ENCODE measurements at regions not wholly inside any gene's neighbourhood (a gene's known extent, or its start where the extent isn't known, plus 50 kb on each side); places are given as distances from the start of the nearest gene placed in this dataset.

DNA sequence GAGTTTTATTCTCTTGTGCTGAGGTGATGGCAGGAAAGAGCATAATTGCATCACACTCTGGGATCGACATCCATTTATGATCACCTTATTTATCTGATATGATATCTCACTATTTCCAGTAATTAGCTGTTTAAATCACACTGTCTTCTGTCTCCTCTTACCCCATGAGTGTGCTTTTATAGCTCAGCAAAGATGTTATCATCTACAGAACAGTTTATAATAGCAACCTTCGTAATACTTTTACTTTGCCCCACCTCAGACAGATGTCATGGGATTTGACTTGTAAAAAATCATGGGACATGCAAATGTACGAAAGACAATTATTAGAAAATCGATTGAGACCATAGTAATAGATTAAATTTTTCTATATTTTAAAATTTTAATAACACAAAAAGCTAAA, 1122.3 kb upstream of the PCDH10 start:
- WGBS (ENCODE audit: extremely low coverage, insufficient read length, low lambda C conversion rate), result no CpG with 5 or more reads among the region's 4 CpGs
- no peaks in the 10 kb centered on the region for H4K20me1 ChIP-seq (ENCODE audit: control insufficient read depth, insufficient read depth, insufficient read length)

More for the DNA sequence above, 1122.3 kb upstream of the PCDH10 start:
- Mint-ChIP-seq H3K27me3 (ENCODE audit: low read depth) (no peaks in the 10 kb centered on the region), H3K9me3 (no peaks in the 10 kb centered on the region; a peak in 1 of 5 replicates), H3K27ac (no peak overlapping the region), H3K36me3 (ENCODE audit: insufficient read depth in 1 of 3, low read depth in 3 of 3) (no peaks in the 10 kb centered on the region), H3K4me1 (no peaks in the 10 kb centered on the region), H3K4me3 (no peak overlapping the region)
- no peak overlapping the region for H3K4ac ChIP-seq (ENCODE audit: low read depth, low read length)
- H2BK120ac ChIP-seq (ENCODE audit: low read depth, low read length, poor library complexity, severe bottlenecking), result no peak overlapping the region
- no peaks in the 10 kb centered on the region for H3K79me2 ChIP-seq (ENCODE audit: insufficient read depth, low read length)
- no peak overlapping the region for H4K91ac ChIP-seq (ENCODE audit: insufficient read length, low read depth, low read length)
- H3K27me3 ChIP-seq (ENCODE audit: insufficient read depth, low read length), result no peaks in the 10 kb centered on the region
- H3K4me2 ChIP-seq (ENCODE audit: insufficient read depth, insufficient read length, low read length), result no peak overlapping the region
- H2BK5ac ChIP-seq (ENCODE audit: insufficient read length, low read length), result no peak overlapping the region
- no peak overlapping the region for H3K14ac ChIP-seq (ENCODE audit: insufficient read depth, low read length)
- no peak overlapping the region for H3T11ph ChIP-seq (ENCODE audit: low read length)
- no peak overlapping the region for H3K9ac ChIP-seq (ENCODE audit: extremely low read depth, insufficient read length, low read length)
- H3K27ac ChIP-seq (ENCODE audit: insufficient read length, low read depth, low read length), result no peak overlapping the region
- TF ChIP-seq, protein P1, sequence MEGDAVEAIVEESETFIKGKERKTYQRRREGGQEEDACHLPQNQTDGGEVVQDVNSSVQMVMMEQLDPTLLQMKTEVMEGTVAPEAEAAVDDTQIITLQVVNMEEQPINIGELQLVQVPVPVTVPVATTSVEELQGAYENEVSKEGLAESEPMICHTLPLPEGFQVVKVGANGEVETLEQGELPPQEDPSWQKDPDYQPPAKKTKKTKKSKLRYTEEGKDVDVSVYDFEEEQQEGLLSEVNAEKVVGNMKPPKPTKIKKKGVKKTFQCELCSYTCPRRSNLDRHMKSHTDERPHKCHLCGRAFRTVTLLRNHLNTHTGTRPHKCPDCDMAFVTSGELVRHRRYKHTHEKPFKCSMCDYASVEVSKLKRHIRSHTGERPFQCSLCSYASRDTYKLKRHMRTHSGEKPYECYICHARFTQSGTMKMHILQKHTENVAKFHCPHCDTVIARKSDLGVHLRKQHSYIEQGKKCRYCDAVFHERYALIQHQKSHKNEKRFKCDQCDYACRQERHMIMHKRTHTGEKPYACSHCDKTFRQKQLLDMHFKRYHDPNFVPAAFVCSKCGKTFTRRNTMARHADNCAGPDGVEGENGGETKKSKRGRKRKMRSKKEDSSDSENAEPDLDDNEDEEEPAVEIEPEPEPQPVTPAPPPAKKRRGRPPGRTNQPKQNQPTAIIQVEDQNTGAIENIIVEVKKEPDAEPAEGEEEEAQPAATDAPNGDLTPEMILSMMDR (conservative IDR thresholded peaks at IDR 0.05), result no peak
- H3K18ac ChIP-seq (ENCODE audit: insufficient read length, low read depth, low read length), result no peak overlapping the region
- no peak overlapping the region for H2BK20ac ChIP-seq (ENCODE audit: low read depth, low read length, poor library complexity, severe bottlenecking)
- H3K23me2 ChIP-seq (ENCODE audit: insufficient read length, low read depth, low read length, poor library complexity, severe bottlenecking), result no peaks in the 10 kb centered on the region
- DNase-seq, result no peak
- H2AFZ ChIP-seq (ENCODE audit: low read length), result no peak overlapping the region
- no peak overlapping the region for H3K56ac ChIP-seq (ENCODE audit: insufficient read length, low read depth, low read length)
- no peaks in the 10 kb centered on the region for H3K9me3 ChIP-seq (ENCODE audit: control insufficient read depth, low read depth, low read length)
- no peaks in the 10 kb centered on the region for H3K79me1 ChIP-seq (ENCODE audit: insufficient read depth, low read depth, low read length, poor library complexity, severe bottlenecking)
- H4K5ac ChIP-seq (ENCODE audit: insufficient read length, low read depth, low read length), result no peak overlapping the region
- H2BK15ac ChIP-seq (ENCODE audit: low read depth, low read length), result no peak overlapping the region
- no peak overlapping the region for H2AK5ac ChIP-seq (ENCODE audit: insufficient read length, low read length)
- H3K23ac ChIP-seq (ENCODE audit: insufficient read length, low read depth, low read length), result no peak overlapping the region
- no peaks in the 10 kb centered on the region for H3K4me1 ChIP-seq (ENCODE audit: insufficient read depth, low read length)
- no peak overlapping the region for H4K8ac ChIP-seq (replicated peaks; ENCODE audit: insufficient read length, low read depth, low read length)
- no peak overlapping the region for H2BK12ac ChIP-seq (ENCODE audit: insufficient read length, low read depth, low read length)
